PC-3 (cell line): ENCODE measurements at regions not wholly inside any gene's neighbourhood (a gene's known extent, or its start where the extent isn't known, plus 50 kb on each side); places are given as distances from the start of the nearest gene placed in this dataset.

ENCODE experiments used
- CTCF ChIP-seq: fragments of 300-600 bp; sonication (generic); conservative IDR thresholded peaks from 2 replicates; pipeline ENCODE4 v1.5.1; 2017; ENCODE audit warnings: antibody characterized with exemption, low read depth, mild to moderate bottlenecking, low read length
- EZH2 ChIP-seq: fragments of 300-600 bp; sonication (generic); IDR thresholded peaks from one replicate; pipeline ENCODE4 v1.6.1; 2017; ENCODE audit warnings: antibody characterized with exemption, mild to moderate bottlenecking, low read length; ENCODE audit not compliant: unreplicated experiment

GRCh38 chr10:113304726-113305125, 248.1 kb upstream of the HABP2 start:
- TF ChIP-seq EZH2 (no peak), CTCF (no peak)
